ENCODE measurements at regions not wholly inside any gene's neighbourhood (a gene's known extent, or its start where the extent isn't known, plus 50 kb on each side); places are given as distances from the start of the nearest gene placed in this dataset.
"Not testable (repeated sequence)": the region's sequence is repeated elsewhere in the genome, so short reads cannot be mapped to it uniquely, and the experiment has no call there.

- not testable (repeated sequence) for FAIRE-seq
These were observed 81.6 kb downstream of the P2RY10 start for GRCh38 chrX:79026742-79027141.

- no peak for FAIRE-seq
These were observed 90.2 kb downstream of the P2RY10 start for GRCh38 chrX:79035421-79035820.

GRCh38 chrX:79036157-79036880, 91.1 kb downstream of the P2RY10 start:
- no peak for FAIRE-seq

GRCh38 chrX:79065696-79066095, 78.8 kb upstream of the GPR174 start:
- no peak for FAIRE-seq

GRCh38 chrX:79078114-79078513, 66.4 kb upstream of the GPR174 start:
- no peak for FAIRE-seq

GRCh38 chrX:79079477-79079876, 65.0 kb upstream of the GPR174 start:
- FAIRE-seq = peak; percentile 94

- FAIRE-seq = no peak
These were observed 64.3 kb upstream of the GPR174 start for GRCh38 chrX:79080141-79080540.

- peak; percentile 90 for FAIRE-seq
These were observed 62.5 kb upstream of the GPR174 start for GRCh38 chrX:79081895-79082512.

- no peak for FAIRE-seq
These were observed 61.6 kb upstream of the GPR174 start for GRCh38 chrX:79082899-79083298.

- no peak for FAIRE-seq
These were observed 59.6 kb upstream of the GPR174 start for GRCh38 chrX:79084923-79085322.

GRCh38 chrX:79089896-79090584, 54.4 kb upstream of the GPR174 start:
- FAIRE-seq = peak; percentile 78

- FAIRE-seq = no peak
These were observed 50.2 kb upstream of the GPR174 start for GRCh38 chrX:79094075-79094832.

All from colon (tissue), 2 donors.